HUES6 (cell line): ENCODE measurements at regions not wholly inside any gene's neighbourhood (a gene's known extent, or its start where the extent isn't known, plus 50 kb on each side); places are given as distances from the start of the nearest gene placed in this dataset.

Source experiments
- H3K27ac ChIP-seq: 2 replicates; pipeline ENCODE4 v1.7.0; 2013; ENCODE audit warnings: low read depth, mild to moderate bottlenecking, low read length, inconsistent platforms
- H3K27me3 ChIP-seq: 2 replicates; pipeline ENCODE4 v1.6.1; 2013; ENCODE audit warnings: low read length; ENCODE audit not compliant: control insufficient read depth, insufficient read depth
- H3K36me3 ChIP-seq: 2 replicates; pipeline ENCODE4 v1.6.1; 2013; ENCODE audit warnings: low read length; ENCODE audit not compliant: control insufficient read depth, insufficient read depth
- H3K4me1 ChIP-seq: 2 replicates; pipeline ENCODE4 v1.6.1; 2013; ENCODE audit warnings: low read length; ENCODE audit not compliant: control insufficient read depth, insufficient read depth
- H3K4me3 ChIP-seq: 2 replicates; pipeline ENCODE4 v1.5.1; 2013; ENCODE audit warnings: low read depth, low read length
- H3K9ac ChIP-seq: one replicate; pipeline ENCODE4 v1.6.1; 2013; ENCODE audit warnings: mild to moderate bottlenecking, low read length
- H3K9me3 ChIP-seq: 2 replicates; pipeline ENCODE4 v1.6.1; 2013; ENCODE audit warnings: low read depth, low read length; ENCODE audit not compliant: control insufficient read depth, insufficient read depth

DNA sequence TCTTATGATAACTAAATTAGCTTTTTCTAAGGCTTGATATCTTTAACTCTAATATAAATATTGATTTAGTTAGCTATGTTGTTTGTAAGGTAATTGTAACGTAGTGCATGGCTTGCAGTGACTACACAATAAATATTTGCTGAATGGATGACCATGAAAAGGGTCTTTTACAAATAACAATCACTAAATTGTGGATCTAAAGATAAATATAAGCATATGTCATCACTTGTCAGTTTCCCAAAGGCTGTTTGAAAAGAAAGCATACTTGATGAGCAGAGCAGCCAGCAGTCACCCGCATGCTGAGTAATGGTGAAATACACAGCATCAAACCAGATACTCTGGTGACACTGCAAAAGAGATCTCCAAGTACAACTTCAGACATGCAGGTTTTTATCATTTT, 92.5 kb upstream of the FMN2 start:
- no peak overlapping the region for H3K4me3 ChIP-seq
- H3K36me3 ChIP-seq: no peaks in the 10 kb centered on the region
- H3K9me3 ChIP-seq: no peaks in the 10 kb centered on the region
- no peak overlapping the region for H3K9ac ChIP-seq
- H3K27me3 ChIP-seq: peaks cover 34% of the 10 kb centered on the region
- H3K27ac ChIP-seq: no peak overlapping the region
- no peaks in the 10 kb centered on the region for H3K4me1 ChIP-seq

DNA sequence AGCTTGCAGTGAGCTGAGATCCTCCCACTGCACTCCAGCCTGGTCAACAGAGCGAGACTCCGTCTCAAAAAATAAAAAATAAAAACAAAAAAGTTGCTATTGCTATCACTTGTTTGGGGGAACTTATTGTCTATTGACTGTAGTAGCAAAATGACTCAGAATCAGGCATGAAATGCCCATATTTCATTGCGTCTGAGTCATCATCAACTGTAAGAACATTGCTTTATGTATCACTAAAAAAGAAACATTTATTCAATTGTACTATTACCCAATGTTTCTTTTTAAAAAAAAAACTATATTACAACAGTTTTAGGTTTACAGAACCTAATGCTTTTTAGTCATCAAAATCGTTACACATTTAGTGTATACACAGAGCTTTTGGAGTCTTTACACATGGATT, 91.0 kb upstream of the FMN2 start:
- no peak overlapping the region for H3K27ac ChIP-seq
- H3K27me3 ChIP-seq: peaks cover 34% of the 10 kb centered on the region
- H3K36me3 ChIP-seq: no peaks in the 10 kb centered on the region
- H3K4me1 ChIP-seq: no peaks in the 10 kb centered on the region
- H3K9ac ChIP-seq: no peak overlapping the region
- no peaks in the 10 kb centered on the region for H3K9me3 ChIP-seq
- H3K4me3 ChIP-seq: no peak overlapping the region

DNA sequence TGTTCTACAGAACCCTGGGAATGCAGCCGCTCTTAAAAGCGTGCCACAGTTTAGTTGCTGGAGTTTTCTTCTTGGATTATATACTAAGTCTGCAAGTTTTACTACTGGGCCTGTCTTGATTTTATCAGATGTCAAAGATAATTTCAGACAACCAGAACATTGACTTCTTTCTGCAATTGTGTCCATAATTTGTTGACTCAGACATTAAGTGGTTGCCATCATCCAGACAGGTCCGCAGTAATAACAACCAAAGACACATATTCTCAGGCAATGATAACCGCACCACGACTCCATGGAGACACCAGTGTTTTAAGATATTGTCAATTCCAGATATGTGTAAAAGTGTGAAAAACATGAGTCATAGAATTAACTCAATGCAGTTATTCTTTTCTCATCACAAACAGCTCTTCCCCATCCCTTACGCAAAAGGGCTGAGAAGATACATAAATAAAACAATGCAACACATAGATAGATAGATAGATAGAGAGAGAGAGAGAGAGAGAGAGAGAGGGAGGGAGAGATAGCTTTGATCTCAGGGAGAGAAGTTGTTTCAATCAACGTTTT, 90.4 kb upstream of the FMN2 start:
- H3K9ac ChIP-seq: no peak overlapping the region
- no peak overlapping the region for H3K27ac ChIP-seq
- peaks cover 31% of the 10 kb centered on the region for H3K27me3 ChIP-seq
- H3K36me3 ChIP-seq: no peaks in the 10 kb centered on the region
- no peak overlapping the region for H3K4me3 ChIP-seq
- no peaks in the 10 kb centered on the region for H3K9me3 ChIP-seq
- no peaks in the 10 kb centered on the region for H3K4me1 ChIP-seq

DNA sequence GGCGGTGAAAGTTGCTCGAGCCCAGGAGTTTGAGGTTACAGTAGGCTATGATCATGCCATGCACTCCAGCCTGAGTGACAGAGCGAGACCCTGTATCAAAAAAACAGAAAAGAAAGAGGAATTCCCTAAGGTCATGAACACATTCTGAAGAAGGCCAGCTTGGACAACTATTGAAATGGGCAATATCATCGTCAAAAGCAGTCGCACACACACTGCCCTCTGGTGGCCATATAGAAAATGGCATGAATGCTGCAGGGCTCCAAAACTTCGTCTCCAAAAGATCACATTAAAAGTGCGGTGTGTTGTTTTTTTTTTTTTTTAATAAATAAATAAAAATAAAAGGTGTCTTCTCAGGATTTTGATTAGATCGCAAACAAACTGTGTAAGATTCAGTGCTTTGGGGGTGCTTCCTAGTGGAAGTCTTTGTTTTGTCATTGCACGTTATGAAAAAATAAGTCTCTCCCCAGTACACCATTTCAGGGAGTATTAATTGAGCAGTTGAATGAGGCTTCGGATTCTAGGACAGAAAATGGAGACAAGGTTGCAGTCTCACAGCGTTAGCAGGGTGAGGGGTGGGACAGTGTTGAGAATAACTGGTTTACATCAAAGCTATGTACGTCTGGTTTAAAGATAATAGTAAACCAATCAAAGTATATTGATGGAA, 87.5 kb upstream of the FMN2 start:
- H3K27me3 ChIP-seq: peaks cover 2% of the 10 kb centered on the region

DNA sequence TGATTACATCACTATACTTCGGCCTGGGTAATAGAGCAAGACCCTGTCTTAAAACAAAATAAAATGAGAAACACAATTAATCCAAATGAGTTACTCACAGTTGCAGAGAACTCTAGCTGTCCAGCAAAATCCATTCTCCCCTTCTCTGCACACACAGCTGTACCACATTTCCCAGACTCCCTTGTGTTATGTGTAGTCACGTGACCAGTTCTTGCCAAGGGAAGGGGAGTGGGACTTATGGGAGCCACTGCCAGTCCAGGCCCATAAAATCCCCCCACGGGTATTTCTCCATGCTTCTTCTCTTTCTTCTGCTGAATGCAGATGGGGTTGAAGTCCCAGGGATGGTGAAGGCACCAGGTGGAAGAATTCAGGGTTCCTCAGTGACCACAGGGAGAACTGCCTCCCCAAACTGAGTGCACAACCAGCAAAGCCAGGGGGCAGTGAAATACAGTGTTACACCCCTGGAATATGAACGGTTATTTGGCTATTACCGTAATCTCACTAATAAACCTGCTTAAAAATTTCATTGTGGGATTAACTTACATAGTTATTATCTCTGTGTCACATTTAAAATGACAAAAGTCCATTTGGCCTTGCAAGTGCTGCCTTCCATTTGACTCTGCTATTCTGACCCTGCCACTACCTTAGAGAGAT, 85.6 kb upstream of the FMN2 start:
- H3K27me3 ChIP-seq: no peaks in the 10 kb centered on the region
- H3K9me3 ChIP-seq: peaks cover 7% of the 10 kb centered on the region; the same call in 1 of the 2 replicates
- no peaks in the 10 kb centered on the region for H3K4me1 ChIP-seq
- no peak overlapping the region for H3K4me3 ChIP-seq
- no peaks in the 10 kb centered on the region for H3K36me3 ChIP-seq
- no peak overlapping the region for H3K27ac ChIP-seq
- no peak overlapping the region for H3K9ac ChIP-seq

More for the DNA sequence above, 87.5 kb upstream of the FMN2 start:
- H3K9ac ChIP-seq: no peak overlapping the region
- H3K36me3 ChIP-seq: no peaks in the 10 kb centered on the region
- no peak overlapping the region for H3K4me3 ChIP-seq
- no peak overlapping the region for H3K27ac ChIP-seq
- no peaks in the 10 kb centered on the region for H3K9me3 ChIP-seq
- H3K4me1 ChIP-seq: no peaks in the 10 kb centered on the region

DNA sequence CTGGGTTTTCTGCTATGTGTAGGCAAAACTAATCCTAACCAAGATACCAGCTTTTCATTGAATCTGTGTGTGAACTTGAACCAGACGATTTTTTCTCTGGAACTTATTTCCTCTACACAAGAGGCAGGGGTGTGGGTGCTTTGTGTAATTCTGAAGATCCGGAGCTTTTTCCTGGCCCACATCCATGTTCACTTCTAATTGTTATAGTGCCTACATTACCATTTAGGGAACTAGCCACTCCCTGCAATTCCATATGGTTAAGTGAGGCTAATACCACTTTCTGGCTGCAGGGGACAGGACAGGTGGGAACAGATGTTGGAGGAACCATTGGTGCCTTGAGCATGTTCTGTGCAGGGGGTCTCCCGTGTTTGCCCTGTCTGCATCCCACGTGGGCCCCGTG, 83.4 kb upstream of the FMN2 start:
- H3K4me1 ChIP-seq: no peaks in the 10 kb centered on the region
- H3K4me3 ChIP-seq: no peak overlapping the region
- H3K36me3 ChIP-seq: no peaks in the 10 kb centered on the region

DNA sequence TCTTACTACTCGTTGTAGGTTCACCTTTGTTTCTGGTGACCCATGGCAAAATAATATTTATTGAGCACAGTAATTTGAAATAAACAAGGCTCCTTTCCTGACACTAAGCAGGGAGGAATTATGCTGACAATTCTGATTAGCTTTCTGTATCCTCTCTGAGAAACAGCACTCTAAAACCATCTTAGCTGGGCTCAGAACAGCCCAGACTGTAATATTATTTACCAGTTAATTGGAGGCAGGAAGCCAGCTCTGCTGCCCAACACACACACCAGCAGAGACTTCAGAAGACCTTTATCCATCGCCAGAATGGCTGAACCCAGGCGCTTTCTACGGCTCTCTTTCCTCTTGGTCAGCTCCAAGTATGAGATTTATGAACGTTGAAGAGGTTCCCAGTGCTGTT, 77.6 kb upstream of the FMN2 start:
- Histone ChIP-seq H3K9ac (no peak overlapping the region), H3K27me3 (no peaks in the 10 kb centered on the region), H3K9me3 (peaks cover 10% of the 10 kb centered on the region; the same call in 1 of the 2 replicates), H3K27ac (no peak overlapping the region), H3K4me3 (no peak overlapping the region), H3K36me3 (no peaks in the 10 kb centered on the region), H3K4me1 (no peaks in the 10 kb centered on the region)

More for the DNA sequence above, 83.4 kb upstream of the FMN2 start:
- Histone ChIP-seq H3K27ac (no peak overlapping the region), H3K9ac (no peak overlapping the region), H3K27me3 (no peaks in the 10 kb centered on the region), H3K9me3 (peaks cover 10% of the 10 kb centered on the region; the same call in 1 of the 2 replicates)

DNA sequence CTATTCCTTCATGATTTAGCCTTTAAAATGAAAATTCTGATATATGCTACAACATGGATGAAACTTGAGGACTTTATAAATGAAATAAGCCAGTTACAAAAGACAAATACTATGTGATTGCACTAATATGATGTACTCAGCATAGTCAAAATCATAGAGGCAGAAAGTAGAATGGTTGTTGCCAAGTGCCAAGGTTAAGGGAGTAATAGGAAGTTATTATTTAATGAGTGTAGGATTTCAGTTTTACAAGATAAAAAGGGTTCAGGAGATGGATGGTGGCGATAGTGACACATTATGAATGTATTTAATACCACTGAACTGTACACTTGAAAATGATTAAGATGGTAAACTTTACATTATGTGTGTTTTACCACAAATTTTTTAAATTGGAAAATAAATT, 73.1 kb upstream of the FMN2 start:
- H3K9ac ChIP-seq: no peak overlapping the region

DNA sequence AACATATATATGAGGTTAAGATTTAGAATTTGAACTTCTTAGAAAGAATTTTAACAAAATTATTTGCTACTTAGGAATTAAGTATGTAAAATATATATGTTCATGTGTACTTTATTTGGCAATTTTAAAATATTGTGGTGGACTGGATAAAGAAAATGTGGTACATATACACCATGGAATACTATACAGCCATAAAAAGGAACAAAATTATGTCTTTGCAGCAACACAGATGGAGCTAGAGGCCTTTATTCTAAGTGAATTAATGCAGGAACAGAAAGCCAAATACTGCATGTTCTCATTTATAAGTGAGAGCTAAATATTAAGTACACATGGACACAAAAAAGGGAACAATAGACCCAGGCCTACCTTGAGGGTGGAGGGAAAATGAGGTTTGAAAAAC, 72.2 kb upstream of the FMN2 start:
- Histone ChIP-seq H3K9ac (no peak overlapping the region), H3K27me3 (no peaks in the 10 kb centered on the region), H3K4me1 (no peaks in the 10 kb centered on the region)

More for the DNA sequence above, 73.1 kb upstream of the FMN2 start:
- Histone ChIP-seq H3K27me3 (no peaks in the 10 kb centered on the region), H3K4me1 (no peaks in the 10 kb centered on the region), H3K36me3 (no peaks in the 10 kb centered on the region), H3K4me3 (no peak overlapping the region), H3K27ac (no peak overlapping the region), H3K9me3 (no peaks in the 10 kb centered on the region)

DNA sequence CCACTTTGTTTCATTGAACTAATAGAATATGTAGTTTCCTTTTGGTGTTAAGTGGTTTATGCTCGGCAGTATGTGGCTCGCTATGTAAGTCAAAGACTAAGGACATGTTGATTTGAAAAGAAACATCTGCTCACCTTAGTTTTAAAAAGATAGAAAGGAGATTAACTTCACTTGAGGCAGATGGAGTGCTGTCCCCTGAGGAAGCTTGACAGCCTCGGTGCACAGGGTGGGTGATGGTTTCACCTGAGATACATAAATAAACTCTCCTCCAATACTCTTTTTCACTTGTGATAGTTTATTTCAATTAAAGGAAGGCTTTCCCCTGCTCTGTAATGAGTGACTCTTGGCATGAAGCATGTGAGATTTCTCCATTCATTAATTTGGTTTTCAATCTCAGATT, 70.8 kb upstream of the FMN2 start:
- Histone ChIP-seq H3K27ac (no peak overlapping the region), H3K36me3 (no peaks in the 10 kb centered on the region), H3K27me3 (no peaks in the 10 kb centered on the region), H3K9me3 (no peaks in the 10 kb centered on the region), H3K9ac (no peak overlapping the region), H3K4me3 (no peak overlapping the region), H3K4me1 (no peaks in the 10 kb centered on the region)

More for the DNA sequence above, 72.2 kb upstream of the FMN2 start:
- Histone ChIP-seq H3K27ac (no peak overlapping the region), H3K36me3 (no peaks in the 10 kb centered on the region), H3K4me3 (no peak overlapping the region), H3K9me3 (no peaks in the 10 kb centered on the region)

DNA sequence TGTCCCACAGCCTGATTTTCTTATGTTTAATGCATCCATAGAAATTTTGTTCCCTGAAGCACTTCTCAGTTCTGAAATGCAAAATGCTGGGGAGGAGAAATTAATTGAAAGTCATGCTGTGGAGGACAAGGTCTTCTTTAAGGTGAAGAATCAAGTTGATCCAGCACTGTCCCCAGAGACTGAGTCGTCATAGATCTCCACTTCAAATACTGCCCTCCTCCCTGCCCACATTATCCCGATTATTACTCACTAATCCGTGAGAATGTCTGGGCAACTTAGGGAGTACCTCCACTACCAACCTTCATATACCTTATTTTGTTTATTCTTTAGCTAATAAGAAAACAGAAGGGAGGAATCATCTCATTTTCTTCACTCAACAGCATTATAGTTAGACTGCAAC, 70.0 kb upstream of the FMN2 start:
- Histone ChIP-seq H3K9ac (no peak overlapping the region), H3K9me3 (no peaks in the 10 kb centered on the region), H3K4me1 (no peaks in the 10 kb centered on the region), H3K36me3 (no peaks in the 10 kb centered on the region), H3K4me3 (no peak overlapping the region), H3K27me3 (no peaks in the 10 kb centered on the region), H3K27ac (no peak overlapping the region)
